ENCODE measurements at regions not wholly inside any gene's neighbourhood (a gene's known extent, or its start where the extent isn't known, plus 50 kb on each side); places are given as distances from the start of the nearest gene placed in this dataset.
"Not testable (repeated sequence)": the region's sequence is repeated elsewhere in the genome, so short reads cannot be mapped to it uniquely, and the experiment has no call there.

GRCh38 chr2:131641414-131642206 lies 113.9 kb downstream of the CCDC74A start:
- no peak for DNase-seq

DNA sequence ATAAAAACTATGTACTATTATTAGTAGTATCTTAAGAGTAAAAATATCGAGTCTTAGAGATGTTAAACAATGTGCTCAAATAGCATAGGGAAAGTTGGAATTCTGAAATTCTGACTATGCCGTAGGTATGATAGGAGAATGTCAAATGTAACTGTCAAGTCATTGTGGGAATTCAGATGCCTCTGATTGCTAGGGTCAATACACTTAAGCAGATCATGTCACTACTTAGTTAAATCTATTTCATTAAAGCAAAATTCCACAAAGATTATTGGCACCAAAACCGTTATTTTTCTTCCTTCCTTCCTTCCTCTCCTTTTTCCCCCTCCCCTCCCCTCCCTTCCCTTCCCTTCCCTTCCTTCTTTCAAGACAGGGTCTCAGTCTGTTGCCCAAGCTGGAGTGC lies 115.5 kb downstream of the CCDC74A start:
- DNase-seq, result not testable (repeated sequence)

DNA sequence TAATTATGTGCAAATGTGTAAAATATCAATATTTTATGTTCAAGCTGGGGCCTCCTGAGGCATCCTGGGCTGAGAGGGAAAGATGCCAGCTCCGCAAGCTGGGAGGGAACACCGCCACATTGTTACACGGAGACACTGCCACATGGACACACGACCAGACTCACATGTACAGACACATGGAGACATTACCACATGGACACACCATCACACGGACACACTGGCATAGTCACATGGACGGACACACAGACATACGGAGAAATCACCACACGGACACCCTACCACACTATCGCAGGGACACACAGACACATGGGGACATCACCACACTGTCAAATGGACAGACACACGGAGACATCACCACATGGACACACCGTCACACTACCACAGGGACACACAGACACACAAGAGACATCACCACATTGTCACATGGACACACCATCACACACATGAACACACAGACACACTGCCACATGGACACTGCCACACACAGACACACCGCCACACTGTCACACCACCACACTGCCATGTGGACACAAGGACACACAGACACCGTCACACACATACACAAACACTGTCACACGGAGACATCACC lies 117.6 kb downstream of the CCDC74A start:
- DNase-seq, result no peak

- DNase-seq, result not testable (repeated sequence)
These were observed 118.5 kb downstream of the CCDC74A start for GRCh38 chr2:131646220-131646619.

GRCh38 chr2:131646669-131647297 lies 119.1 kb downstream of the CCDC74A start:
- no peak for DNase-seq

- DNase-seq, result not testable (repeated sequence)
These were observed 120.9 kb downstream of the CCDC74A start for GRCh38 chr2:131648565-131648964.

DNA sequence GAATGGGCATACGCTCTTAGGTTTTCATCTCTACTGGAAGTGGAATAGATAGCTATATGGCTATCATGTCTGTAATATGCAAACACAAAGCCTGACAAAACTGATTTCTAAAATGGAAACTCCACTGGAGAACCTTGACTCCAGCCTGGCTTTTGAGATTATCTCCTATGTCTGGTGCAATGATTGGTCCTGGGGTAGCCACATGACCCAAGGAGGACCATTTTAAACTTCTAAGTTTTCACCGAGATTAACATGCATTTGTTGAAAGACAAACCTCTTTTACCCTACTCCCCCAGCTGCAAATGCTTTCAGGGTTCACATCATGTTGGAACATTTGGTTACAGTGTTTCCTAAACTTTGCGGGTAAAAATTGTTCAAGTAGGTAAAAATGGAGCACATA lies 124.6 kb downstream of the CCDC74A start:
- not testable (repeated sequence) for DNase-seq

DNA sequence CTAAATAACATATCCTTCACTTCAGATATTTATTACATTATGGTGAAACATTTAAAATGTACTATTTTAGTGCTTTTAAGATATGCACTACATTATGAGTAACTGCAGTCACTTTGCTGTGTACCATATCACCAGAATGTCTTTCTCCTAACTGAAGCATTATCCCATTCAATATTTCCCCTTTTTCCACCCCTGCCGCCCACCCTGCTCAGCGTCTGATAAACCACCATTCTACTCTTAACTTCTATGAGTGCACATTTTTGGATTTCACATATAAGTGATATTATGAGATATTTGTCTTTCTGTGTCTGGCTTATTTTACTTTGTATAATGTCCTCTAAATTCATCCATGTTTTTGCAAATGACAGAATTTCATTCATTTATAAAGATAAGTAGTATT lies 126.4 kb downstream of the CCDC74A start:
- not testable (repeated sequence) for DNase-seq

DNA sequence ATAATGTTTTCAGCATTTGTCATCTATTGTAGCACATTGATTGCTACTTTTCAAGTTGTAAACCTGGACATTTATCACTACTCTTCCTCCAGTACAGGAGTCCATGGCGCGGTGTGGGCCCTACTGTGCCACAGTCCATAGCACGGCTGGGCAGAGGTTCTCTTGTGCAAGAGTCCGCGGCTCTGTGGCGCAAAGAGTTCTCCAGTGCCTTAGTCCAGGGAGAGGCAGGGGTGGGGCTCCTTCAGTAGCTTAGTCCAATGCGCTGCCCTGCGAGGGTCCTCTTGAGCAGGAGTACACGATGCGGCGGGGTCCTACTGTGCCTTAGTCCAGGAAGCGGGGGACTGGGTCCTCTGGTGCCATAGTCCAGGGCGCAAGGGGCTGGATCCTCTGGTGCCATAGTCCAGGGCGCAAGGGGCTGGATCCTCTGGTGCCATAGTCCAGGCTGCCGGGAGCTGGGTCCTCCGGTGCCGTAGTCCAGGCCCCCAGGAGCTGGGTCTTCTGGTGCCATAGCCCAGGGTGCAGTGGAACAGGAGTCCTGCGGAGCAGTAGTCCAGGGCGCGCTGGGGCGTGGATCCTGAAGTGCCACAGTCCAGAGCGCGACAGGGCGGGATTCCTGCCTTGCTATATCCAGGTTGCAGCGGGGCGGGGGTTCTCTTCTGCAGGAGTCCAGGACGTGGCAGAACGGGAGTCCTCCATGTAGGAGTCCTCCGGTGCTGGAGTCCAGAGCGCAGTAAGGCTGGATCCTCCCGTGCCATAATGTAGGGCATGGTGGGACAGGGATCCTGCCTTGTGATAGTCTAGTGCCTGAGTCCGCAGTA lies 129.3 kb downstream of the CCDC74A start:
- DNase-seq, result no peak

- no peak for DNase-seq
These were observed 130.4 kb downstream of the CCDC74A start for GRCh38 chr2:131657895-131658768.

GRCh38 chr2:131658769-131659131 lies 131.1 kb downstream of the CCDC74A start:
- DNase-seq, result no peak

DNA sequence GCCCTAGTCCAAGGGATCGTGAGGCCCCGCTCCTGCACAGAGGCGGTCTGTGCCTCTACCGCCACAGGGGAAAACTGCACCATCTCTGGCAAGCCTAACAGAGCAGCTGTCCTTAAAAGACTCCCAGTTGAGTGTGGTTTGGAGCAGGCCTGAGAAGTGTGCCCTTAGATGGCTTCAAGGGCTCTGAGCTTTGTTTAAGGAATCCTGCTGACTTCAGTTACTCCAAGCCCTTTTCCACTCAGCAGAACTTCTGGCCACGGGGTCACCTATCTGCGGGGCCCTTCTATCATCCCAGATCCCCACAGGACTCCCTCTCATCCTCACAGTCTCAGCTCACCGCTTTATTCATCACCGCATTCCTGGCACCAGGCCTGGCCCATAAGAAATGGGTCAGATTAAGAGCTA lies 131.5 kb downstream of the CCDC74A start:
- DNase-seq, result no peak

GRCh38 chr2:131661101-131661782 lies 133.6 kb downstream of the CCDC74A start:
- not testable (repeated sequence) for DNase-seq

DNA sequence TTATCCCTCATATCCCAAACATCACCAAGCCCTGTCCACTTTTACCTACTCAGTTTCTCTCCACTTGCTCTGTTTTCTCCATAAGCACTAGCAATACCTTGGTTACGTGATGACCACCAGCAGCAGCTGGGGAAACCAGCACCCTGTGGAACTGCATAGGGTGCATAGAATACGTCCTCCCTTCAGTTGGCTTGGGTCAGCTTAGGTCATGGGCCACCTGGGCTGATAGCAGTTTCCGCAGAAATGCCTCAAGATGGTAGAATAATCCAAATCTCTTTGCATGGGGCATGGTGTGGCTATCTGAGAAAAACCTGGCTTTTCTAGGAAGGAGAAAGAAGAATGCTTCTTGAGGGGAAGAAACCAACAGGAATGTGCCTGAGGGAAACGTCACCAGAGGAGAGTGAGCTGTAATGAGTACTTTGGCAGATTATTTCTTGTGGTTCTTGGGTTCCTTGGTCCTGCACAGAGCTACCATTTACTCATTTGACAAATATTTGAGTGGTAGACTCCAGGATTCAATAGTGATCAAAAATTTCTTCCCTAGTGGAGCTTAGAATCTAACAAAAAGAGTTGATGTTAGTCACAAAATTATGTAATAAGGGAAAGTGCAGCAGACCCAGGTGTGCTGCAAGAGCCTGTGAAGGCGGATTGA lies 134.3 kb downstream of the CCDC74A start:
- DNase-seq, result not testable (repeated sequence)

GRCh38 chr2:131663501-131663900 lies 135.8 kb downstream of the CCDC74A start:
- not testable (repeated sequence) for DNase-seq

DNA sequence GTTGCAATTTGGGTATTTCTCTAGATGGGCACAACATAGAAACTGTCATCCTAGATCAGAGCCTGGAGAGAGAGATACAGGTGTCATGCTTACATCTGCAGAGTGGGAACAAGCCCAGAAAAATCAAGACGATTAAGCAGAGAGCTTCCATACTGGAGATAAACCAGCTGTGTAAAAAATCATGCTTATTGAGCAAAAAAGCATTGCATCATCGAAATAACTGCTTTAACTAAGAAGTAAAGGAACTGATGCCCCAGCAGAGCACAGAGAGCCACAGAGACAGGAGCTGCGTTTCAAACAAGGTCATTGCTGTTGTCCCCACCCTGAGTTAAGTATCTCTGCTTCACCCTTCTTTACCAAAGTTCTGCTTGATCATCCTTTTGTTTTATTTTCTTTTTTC lies 138.0 kb downstream of the CCDC74A start:
- DNase-seq, result not testable (repeated sequence)

DNA sequence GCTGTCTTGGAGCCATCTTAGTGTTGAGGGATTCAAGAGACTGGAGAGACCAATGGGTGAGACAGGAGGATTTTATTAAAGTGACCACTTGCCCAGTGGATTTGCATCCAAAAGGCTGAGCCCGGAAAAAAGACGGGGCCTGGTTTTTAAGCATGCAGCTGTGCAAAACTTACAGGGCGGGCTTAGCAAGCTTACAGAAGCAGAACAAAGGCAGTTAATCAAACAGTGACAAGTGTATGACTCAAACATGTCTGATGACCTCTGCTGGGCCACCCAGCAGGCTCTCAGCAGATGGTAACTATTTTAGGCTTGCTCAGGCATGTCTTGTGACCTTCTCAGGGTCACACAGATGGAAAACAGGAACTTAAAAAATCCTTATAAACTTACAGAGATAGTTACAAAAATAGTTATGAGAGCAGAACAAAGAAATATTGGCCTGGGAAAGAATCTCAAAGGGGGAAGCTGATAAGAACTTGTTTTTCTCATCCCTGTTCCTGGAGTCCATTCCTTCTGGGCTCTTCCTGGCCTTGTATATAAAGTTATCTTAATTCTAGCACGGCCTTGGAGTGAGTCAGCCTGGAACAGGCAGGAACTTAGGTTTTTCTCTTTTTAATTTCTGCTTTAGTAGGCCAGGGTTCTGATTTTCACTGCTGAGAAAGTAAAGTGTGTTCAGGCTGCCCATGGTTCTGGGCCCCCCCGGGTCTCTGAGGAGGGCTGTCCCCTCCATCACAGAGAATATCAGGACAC lies 141.3 kb downstream of the CCDC74A start:
- not testable (repeated sequence) for DNase-seq

GRCh38 chr2:131671841-131672470 lies 144.3 kb downstream of the CCDC74A start:
- DNase-seq, result not testable (repeated sequence)

Measured in C1 segment of cervical spinal cord (tissue), 14 donors.